ENCODE measurements at regions not wholly inside any gene's neighbourhood (a gene's known extent, or its start where the extent isn't known, plus 50 kb on each side); places are given as distances from the start of the nearest gene placed in this dataset.

DNA sequence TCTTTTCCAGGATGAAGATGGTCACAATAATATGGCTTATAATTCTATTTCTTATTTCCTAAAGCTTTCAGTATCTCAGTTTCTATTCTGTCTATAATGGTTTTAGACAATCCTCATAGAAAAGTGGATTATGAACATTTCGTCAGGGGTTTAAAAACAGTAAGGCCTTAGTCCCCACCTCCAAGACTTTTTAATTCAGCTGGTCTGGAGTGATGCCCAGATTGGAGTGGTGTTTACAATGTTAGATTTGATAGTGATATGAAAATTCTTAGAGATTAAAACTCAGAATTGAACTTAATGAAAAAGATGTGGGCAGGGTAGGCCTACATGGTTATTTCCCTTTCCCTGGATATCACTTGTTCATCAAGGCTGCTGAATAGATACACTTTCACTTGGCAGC is 1238.3 kb downstream of the SORCS3 start:
- no peak for DNase-seq (ENCODE audit: low read depth in 2 of 2)

DNA sequence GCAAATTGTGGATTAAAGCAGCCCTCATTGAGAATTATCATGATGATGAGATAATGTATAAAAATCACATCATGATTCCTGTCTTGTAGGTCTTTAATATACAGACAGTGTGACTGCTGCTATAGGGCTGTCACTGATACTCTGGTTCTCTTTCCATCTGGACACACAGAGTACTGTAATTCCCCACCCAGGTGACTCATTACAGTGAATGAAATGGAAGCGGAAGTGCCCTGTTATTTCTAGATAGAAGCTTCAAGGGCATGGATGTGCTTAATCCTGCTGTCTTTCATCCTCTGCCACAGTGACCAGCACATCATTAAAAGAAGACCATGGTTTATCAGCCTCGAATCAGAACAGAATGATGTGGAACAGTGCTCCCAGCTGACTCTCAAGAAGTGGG is 1234.0 kb downstream of the SORCS3 start:
- DNase-seq (ENCODE audit: low read depth in 2 of 2) = no peak

DNA sequence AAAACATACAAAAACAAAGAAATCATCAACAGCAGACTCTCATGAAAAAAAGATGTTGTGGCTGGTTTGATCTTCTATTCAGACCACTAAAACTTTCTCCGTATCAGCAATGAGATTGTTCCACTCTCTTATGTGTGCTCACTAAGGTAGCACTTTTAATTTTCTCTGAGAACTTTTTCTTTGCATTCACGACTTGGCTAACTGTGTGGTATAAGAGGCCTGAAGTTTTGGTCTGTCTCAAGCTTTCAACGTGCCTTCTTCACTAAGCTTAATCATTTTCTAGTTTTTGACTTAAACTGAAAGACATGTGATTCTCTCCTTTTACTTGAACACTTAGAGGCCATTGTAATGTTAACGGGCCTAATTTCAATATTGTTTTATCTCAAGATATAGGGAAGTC is 1231.6 kb downstream of the SORCS3 start:
- DNase-seq (ENCODE audit: low read depth in 2 of 2) = no peak

DNA sequence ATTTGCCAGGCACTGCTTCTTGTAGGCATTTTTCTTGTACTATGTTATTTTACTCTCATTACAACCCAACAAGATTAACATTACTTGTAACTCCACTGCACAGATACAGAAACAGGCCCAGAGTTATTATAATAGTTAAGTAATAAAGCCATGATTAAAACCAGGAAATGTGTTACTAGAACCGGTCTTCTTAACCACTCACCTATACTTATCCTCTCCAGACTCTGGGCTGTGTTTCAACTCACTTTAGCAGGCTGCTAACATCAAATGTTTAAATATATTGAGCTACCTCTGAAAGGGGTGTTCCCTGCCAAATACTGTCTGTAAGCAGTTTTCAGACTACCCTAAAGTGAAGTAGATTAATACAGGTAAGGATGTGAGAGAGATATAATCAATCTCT is 1227.8 kb downstream of the SORCS3 start:
- no peak for DNase-seq (ENCODE audit: low read depth in 2 of 2)

DNA sequence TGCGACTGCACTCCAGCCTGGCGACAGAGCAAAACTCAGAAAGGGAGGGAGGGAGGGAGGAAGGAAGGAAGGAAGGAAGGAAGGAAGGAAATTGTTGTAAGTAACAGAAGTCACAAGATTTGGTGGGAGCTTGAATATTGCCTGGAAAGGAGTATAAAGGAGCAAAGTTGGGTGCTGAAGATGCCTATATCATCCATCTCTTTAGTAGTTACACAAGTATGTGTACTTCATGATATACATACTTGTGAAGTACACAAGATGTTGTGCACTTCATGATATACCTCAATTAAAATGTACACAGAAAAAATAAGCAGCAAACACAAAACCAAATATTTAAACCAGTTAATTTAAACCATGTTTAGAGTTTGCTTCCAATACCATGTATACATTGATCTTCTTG is 1223.8 kb downstream of the SORCS3 start:
- DNase-seq (ENCODE audit: low read depth in 2 of 2) = no peak

DNA sequence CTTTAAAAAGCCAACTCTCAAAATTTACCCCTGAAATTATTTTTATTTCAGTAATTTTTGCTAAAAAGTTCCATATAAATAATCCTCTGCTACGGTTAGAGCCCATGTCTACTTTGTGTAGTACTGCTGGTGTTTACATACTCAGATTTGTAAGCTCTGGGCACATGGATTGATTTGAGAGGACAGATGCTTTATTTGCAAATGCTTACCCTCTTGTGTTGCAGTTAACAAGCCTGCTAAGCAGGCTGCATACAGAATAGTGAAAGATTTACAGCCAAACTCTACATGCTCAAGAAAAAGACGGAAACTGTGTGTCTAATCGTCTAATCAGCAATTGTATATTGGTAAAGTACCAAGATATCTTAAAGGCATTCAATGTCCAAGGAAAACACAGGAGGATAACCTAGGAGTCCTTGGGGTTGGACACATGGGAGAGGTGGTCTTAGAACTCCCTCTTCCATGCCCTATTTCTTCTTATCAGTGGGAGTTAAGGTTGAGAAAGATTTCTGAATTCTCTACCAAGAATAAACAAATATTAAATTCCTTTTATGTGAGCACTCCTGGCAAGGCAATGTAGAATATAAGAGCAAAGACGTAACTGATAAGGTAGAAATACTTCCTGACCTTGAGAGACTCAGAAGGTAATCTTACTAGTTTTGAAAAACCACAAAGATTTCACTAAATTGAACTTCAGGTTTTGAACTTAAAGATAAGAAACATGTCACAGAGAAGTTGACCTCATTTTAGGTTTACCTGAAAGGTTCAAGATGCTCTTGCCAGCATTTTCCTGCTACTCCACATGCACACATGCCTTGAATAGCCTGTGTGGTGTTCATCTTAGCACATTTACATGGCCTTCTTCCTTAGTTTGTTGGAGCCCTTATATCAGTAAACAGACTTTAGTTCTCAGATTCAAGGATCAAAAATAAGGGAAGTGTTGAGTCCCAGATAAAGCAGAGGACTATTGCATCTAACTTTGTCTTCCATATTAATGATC is 1216.5 kb downstream of the SORCS3 start:
- DNase-seq (ENCODE audit: low read depth in 2 of 2) = no peak

DNA sequence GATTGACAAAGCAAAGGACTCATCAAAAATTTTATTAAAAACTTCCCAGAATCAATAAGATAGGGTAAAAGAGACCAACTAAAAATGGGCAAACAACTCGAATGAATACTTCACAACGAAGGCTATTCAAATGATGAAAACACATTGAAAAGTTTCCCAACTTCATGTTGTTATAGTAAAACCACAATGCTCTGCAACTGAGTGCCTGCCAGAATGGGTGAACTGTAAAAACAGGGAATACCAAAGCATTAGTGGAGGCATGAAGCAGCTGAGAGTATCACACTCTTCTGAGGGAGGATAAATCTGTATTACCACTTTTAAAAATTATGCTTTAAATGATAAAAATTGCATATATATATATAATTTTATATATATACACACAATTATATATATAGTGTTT is 1214.7 kb downstream of the SORCS3 start:
- DNase-seq (ENCODE audit: low read depth in 2 of 2) = no peak

DNA sequence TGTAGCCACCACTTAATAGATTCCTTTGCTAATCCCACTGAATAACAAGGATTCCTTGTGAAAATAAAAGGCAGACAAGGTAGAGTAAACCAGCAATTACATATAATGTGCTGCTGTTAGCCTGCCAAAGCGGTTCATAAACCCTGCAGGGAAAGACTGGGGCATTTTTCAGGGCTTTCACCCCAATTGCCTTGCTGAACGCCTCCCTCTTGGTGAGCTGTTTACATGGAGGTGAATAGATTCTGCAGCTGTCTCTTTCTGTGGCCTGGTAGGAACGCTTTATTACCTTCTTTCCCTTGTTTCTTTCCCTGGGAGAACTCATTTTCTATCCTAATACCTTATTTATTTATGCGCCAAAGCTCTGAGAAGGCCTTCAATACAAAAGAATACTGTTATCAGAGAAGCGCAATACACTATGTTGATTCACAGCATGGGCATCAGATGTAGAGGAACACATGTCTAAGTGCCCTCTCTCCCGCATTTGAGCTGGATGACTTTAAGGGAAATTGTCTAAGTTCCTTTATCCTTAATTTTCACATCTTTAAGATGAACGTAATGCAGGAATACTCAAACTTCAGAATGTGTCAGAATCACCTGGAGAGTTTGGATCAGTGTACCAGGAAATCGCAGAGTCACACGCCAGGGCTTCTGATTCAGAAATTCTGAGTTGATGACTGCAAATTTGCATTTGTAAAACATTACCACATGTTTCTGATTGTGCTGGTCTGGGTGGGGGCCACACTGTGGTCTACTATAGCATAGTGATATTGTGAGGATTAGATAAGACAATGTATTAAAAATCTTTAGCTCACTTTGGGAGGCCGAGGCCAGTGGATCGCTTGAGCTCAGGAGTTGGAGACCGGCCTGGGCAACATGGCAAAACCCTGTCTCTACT is 1203.8 kb downstream of the SORCS3 start:
- no peak for DNase-seq (ENCODE audit: low read depth in 2 of 2)

DNA sequence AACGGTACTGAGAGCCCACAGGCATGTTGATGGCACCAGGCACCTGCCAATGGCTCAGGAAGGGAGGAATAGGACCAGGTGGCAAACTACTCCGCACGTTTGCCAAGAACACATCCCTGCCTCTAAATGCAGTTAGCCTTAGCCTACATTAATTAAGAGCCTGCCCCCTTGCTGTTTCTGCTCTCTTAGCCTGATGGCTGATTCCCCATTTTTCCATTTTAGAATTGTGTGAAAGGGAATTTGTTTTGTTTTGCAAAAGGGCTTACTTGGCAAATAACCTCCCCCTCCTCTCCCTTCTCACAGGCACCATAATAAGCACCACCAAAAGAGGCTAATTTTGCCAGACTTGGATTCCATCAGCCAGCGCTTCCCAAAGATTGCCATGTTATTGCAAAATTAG is 1203.2 kb downstream of the SORCS3 start:
- DNase-seq (ENCODE audit: low read depth in 2 of 2) = no peak

DNA sequence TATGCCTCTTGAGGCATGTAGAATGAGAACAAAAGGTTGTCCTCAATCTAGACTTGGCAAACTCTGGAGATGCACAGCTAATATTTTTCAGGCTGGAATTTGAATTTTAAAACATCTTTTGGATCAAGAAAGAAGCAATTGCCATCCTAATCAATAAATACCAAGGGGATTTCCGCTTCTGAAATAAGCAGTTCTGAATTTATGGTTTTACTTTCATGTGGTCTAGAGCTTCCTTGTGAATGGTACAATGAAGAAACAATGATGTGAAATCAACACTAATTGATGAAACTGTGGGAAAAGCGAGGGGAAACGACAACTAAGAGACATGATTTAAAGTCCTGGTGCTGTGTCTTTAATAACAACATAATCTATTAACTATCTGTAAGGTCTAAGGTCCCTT is 1202.7 kb downstream of the SORCS3 start:
- no peak for DNase-seq (ENCODE audit: low read depth in 2 of 2)

DNA sequence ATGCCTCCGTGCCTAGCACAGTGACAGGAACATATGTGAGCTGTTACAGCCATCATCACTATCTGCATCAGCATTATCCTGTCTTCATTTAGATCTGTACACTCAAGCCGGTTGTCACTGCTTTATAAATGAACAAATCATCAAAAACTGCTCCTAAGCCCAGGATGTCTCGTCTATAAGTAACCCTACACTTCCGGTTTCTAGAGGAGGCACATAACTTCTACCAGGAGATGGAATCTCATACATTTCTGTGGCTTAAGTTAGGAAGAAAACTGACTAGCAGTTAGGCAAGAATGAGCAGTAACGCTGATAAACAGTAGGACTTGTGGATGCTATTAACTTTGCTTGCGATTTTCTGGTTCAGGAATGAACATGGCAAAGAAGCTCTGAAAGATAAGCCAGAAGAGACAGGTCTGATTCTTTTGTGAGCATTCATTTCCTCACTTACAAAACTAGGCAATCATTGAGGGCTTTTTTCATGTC is 1199.2 kb downstream of the SORCS3 start:
- DNase-seq (ENCODE audit: low read depth in 2 of 2) = no peak

DNA sequence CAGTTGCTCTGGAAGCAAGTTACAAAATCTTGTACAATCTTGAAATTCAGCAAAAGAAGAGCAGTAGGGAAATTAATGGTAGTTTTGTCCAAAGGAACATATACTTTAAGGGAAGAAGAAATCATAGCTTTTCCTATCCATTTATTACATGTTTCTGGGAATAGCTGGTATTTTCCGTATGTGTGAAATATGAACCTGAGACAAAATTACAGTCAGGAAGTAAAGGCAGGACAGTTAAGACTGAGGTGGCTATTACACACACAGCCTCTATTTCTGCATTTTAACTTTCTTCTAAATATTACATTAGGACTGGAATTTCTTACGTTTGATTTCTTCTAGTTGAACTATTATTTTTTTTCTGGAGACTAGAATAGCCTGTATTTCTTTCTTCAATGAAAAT is 1197.3 kb downstream of the SORCS3 start:
- DNase-seq (ENCODE audit: low read depth in 2 of 2) = no peak

DNA sequence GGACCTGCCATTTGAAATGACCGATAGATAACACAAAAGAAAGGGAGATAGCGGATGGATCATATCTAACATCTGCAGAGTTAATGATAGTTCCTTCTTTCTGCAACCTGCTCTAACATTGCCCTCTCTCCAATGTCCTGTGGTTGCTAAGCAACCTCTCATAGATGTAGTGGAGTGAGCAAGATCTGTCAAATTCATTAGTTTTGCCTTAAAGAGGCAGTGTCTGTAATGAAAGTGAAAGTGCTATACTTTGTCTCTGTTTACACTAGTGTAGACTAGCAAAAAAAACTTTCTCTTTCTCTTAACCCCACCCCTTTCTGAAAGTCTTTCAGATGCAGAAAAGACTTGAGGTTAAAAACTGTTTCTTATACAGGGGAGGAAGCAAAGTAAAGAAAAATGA is 1196.9 kb downstream of the SORCS3 start:
- DNase-seq (ENCODE audit: low read depth in 2 of 2) = no peak

DNA sequence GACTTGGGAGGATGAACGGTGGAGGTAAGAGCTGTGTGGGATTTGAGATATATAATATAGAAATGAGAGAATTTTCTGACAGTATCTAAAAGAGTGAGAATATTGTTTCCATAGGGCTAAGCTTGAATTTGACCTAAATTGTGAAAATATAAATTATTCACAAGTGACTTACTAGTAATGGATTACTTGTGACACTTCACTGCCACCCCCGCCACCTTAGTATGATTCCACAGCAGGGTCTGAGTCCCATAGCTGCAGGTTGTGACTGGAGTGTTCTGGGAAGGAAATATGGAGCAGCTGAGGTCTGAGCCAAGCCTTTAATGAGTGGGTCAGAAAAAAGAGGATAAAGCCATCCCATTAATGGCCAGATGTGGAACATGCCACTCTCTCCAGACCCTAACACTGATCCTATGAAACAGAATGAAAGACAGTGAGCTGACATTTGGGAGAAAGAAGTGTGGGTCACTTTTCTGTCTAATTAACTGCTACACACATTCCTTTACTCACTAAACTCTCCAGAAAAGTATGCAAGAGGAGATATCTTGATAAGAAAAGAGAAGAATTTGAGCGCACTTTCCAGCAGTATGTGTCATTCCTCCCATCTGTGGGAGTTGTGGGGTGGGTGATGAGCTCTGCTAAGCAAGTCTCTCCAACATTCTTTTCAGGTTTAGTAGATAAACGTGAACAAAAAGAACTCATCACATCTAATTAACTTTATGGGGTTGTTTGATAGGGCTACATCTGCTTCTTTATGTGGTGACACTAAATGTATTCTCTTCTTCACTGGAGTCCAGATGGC is 1193.4 kb downstream of the SORCS3 start:
- DNase-seq (ENCODE audit: low read depth in 2 of 2) = no peak

DNA sequence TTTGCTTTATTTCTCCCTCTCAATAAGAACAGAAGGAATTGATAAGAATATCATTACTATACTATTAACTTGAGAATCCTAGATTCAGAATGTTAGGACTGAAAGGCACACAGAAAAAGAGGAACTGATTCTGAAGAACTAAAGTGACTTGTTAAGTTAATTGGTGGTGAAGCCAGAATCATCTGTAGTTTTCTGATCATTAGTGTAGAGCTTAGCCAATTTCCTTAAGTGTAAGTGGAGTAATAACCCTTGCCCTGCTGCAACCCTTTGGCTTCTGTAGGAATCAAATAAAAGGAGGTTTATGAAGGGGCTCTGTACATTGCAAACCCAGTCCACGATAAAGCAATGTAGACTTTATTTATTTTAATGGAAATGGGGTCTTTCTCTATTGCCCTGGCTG is 1186.0 kb downstream of the SORCS3 start:
- no peak for DNase-seq (ENCODE audit: low read depth in 2 of 2)

DNA sequence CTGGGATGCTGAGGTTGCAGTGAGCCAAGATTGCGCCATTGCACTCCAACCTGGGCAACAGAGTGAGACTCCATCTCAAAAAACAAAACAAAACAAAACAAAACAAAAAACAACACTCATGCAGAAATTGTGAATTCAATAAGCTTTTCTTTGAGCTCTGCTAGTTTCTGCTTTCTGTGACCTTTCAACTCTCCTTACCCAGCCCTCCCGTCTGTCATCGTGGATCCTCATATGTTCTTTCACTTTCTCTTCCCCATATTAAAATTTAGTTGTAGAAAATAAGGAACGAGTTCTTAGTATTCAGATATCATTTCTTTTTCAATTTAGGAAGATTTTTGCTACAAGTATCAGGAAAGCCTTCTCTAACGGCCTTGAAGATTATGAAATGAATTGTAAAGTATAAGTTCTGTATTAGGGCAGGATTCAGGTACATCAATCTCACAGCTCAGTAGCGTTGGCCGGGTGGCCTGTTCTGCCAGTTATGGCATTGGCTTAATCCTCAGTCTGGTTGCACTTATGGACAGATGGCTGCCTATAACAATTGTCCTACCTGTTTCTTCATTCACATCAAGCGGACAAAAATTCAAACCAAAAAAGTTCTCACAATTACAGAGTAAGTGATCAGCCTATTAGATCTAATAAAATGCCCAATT is 1167.0 kb downstream of the SORCS3 start:
- DNase-seq (ENCODE audit: low read depth in 2 of 2) = no peak

DNA sequence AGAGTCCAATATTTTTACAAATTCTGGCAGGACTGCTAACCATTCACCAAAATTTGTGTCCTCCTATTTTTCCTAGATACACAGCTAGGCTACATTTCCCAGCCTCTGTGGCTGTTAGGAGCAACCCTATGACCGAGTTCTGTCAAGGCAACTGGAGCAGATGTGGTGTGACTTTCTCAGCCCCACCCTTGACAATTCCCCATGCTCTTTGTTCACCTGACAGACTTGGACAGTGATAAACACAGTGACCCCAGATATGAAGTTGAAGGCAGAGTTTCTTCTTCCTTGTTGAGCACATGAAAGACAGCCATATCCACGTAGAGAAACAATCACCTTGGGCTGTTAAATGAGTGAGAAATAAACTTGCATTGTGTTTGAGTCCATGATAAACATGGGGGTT is 1162.1 kb downstream of the SORCS3 start:
- no peak for DNase-seq (ENCODE audit: low read depth in 2 of 2)

DNA sequence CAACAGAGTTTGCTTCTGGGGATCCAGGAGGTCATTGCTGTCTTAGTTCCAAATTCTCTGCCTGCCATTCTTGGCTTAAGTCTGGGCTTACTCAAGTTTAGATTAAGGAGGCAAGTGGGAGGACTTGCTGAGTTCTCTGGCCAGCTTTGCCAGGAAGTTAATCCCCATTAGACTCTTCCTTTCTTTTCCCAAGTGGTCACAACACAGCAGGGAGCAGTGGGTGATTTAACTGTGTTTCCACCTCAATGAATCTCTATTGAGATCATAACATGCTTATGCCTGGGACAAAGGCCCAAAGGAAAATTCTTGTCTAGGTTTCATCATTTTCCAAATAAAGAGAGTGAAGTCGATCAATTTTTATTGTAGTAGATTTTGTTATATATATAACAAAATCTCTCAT is 1159.6 kb downstream of the SORCS3 start:
- no peak for DNase-seq (ENCODE audit: low read depth in 2 of 2)

DNA sequence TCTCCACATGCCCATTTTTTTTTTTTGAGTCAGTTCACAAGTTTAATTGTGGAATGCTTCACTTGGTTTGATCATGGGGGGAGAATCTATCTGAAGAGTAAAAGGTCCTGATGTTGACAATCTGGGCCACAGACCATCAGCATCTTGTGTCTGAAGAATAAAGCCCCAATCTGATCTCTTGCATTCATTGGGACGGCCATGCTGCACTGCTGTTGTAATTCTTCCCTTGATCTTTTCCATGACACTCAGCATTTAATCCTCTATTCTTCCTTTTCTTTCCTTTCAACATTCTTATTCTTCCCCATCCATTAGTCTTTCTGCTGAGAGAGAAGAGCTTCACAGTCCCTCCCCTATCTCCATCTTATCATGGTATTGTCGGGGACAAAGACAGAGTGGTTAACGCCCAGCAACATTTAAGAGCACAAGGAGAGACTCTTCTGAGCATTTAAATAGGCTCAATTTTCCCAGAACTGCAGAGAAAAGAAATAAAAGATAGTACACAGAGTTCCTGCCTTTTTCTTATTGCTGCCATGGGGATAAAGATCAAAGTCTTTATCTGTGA is 1157.3 kb downstream of the SORCS3 start:
- no peak for DNase-seq (ENCODE audit: low read depth in 2 of 2)

DNA sequence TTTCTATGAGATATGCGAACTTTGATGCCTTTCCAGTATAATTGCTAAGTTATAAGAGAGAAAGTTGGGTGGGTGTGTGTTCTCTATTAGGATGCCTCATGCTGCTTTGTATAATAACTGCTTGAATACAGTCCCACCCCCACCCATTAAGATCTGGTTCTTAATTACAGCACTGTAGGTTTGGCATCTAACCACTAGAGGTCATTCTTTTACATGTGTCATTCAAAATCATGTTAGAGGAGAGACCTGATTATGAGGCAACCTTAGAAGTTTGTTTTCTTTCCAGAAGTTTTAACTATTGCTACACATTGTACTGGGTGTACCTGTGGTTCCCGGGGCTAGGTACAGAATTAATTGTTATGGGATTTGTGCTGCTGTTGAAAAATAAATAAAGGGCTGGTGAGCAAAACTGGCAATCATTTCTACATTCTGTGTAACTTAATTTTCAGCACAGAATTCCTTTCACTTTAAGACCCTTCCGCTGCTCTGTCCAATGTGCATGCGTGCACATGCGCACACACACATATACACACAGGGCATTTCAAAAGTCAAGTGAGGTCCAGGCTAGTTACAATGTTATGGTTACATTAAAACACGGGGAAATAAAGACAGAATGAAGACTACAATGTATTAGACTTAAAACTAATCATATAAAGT is 1156.3 kb downstream of the SORCS3 start:
- no peak for DNase-seq (ENCODE audit: low read depth in 2 of 2)

All from stimulated activated CD8-positive, alpha-beta memory T cell treated with anti-CD3 and anti-CD28 coated beads, Interleukin-2, amount 100 ng/mL, for 48 hours (primary cell).